NCI-H1930 (cell line): ENCODE measurements at regions not wholly inside any gene's neighbourhood (a gene's known extent, or its start where the extent isn't known, plus 50 kb on each side); places are given as distances from the start of the nearest gene placed in this dataset.

Source experiments
- DNase-seq, 2 experiments: peaks; one replicate each; lab custom pipeline; 2025; lab: John Stamatoyannopoulos, UW

DNA sequence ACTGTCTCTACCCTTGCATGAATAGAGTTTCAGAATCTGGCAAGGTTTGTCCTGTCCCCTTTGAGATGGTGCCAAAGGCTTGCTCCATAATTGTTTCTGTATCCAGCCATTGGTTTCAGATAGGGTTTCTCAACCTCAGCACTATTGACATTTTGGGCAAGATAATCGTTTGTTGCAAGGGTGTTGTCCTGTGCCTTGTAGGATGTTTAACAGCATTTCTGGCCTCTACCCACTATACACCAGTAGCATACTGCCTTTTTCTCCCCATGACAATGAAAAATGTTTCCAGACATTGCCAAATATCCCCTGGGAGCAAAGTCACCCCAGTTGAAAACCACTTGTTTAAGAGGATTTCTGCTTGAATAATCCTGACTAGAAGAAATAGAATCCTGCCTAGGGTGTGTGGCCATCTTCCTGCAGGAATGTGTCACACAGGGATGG, 126.8 kb downstream of the CDC42EP3 start:
- DNase-seq, result no peak

DNA sequence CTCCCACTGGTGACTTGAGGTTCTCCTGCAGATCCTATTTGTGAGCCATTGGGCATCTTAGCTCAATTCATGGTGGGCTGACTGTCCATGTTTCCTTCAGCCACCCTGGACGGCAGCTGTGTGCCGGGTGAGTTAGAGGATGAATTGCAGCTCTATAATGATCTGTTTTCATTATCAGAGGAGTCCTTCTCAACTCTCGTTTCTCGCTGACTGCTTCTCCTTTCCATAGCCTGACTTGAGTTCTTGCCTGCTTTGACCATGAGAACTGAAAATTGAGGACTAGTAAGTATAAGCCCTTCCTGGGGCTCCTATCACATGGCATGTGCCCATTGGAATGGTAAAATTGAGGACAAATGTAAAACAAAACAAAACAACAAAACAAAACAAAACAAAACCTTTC, 121.8 kb downstream of the CDC42EP3 start:
- DNase-seq, result no peak

DNA sequence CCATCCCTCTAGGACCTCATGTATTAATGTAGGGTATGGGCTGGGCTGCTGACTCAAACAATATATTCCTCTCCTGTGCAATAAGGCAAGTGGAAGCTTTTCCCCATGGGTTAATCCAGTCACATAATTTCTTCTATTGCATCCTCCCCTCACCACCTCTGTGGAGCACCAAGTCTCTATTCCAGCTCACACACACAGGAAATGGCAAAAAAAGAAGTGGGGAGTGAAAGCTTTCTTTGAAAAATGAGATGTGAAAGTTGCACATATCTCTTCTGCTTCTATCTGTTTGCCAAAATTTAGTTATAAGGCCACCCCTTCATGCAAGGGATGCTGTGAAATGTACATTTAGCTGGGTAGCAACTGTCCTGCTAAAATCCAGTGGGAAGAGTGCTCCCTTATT, 121.3 kb downstream of the CDC42EP3 start:
- DNase-seq, result no peak

GRCh38 chr2:37551783-37552182, 119.7 kb downstream of the CDC42EP3 start:
- DNase-seq, result no peak

DNA sequence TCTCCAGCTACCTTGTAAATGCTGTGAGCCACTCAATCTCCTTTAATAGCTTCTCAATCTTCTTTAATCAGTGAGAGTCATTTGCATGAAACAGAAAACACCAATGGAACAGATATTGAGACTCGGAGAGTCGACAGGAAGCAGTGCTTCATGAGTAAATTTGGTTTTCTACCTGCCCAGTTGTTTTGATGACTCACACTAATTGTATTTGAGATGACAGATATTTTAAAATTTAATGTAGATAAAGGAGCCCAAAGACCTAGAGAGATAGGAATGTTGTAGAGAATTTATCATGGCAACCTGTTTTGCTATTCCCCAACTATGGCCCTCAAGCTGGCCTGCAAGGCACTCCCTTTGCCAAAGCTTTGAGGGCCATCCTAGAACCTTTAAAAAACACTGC, 119.1 kb downstream of the CDC42EP3 start:
- DNase-seq, result no peak

- DNase-seq, result no peak
Observed at GRCh38 chr2:37553411-37554154, 117.9 kb downstream of the CDC42EP3 start.

- DNase-seq, result no peak
Observed at GRCh38 chr2:37554155-37554510, 117.3 kb downstream of the CDC42EP3 start.

DNA sequence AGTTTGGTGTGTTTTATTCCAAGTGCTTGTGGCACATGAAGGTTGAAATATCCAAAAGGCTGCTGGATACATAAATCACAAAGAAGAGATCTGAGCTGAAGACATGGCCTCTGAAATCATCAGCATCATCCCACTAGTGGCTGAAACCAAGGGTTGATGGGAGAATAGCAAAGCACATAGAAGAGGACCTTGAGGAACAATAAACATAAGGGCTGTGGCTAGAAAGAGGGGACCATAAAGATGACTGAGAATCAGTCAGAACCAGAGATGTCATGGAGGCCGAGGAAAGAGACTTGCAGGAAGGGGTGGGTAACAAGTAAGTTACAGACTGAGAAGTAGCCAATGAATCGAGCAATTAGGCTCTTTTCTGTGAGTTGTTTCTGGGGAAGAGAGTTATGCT, 116.8 kb downstream of the CDC42EP3 start:
- DNase-seq, result no peak

- DNase-seq, result no peak
Observed at GRCh38 chr2:37555457-37555856, 116.0 kb downstream of the CDC42EP3 start.

- no peak for DNase-seq
Observed at GRCh38 chr2:37556256-37556655, 115.2 kb downstream of the CDC42EP3 start.

GRCh38 chr2:37558623-37559022, 112.8 kb downstream of the CDC42EP3 start:
- DNase-seq, result no peak

GRCh38 chr2:37560241-37560848, 111.1 kb downstream of the CDC42EP3 start:
- DNase-seq, result no peak

DNA sequence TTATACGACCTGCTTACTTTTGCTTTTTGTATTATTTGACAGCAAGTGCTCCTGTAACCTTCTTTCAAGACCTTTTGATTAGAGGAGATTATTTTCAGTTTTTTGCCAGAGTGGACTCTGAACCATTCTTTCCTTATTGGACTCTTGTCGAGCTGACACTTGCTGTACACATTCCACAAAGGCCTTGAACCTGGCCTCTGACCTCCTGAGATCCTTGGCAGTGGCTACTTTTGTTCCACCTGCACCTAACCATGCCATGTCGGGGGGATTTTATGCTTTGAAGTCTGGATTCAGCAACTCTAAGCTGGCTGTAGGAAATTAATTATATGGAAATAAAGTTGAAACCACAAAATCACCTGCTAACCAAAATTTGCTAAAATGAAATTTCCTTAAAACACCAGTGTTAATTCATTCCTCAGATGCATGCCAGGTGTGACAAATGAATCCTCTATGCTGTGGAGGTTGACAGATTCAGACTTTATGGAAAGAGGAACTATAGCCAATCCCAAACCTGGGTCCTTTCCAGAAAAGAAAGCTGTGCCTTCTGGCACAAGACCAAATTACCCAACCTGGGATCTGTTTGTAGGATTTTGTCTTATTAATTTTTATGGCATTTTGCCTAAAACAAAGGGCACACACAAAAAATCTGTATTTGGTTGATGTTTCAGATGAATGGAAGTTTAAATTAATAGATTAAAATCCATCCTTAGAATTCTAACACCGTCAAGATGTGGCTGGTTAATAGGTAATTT, 110.4 kb downstream of the CDC42EP3 start:
- no peak for DNase-seq

DNA sequence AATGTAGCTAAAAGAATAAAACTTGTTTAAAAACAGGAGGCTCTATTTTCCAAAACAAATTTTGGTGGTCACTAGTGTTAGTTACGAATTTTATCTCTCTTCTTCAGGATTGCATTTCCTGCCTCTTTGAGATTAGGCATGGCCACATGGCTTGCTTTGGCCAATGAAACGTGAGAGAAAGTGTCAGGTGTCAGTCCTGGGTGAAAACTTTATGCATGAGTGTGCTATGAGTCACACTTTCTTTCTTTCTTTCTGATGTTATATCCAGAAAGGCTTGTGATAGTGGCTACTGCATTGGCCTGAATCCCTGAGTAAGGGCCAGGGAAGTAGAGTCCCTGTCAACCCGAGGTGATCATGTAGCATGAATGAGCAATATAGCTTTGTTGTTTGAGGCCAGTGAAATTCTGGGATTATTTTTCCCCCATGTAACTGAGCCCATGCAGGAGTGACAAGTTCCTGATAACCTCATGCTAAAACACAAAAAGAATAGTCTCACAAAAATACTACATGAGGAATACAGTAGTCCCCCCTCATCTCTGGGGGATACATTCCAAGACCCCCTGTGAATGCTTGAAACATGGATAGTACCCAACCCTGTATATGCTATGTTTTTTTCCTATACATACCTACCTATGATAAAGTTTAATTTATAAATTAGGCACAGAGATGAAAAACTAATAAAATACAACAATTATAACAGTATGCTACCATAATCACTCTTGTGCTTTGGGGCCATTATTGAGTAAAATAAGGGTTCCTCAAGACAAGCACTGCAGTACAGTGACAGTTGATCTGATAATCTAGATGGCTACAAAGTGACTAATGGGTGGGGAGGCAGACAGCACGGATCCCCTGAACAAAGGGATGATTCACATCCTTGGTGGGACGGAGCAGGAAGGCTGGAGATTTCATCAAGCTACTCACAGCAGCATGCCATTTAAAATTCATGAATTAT, 109.5 kb downstream of the CDC42EP3 start:
- DNase-seq, result no peak

GRCh38 chr2:37563375-37564015, 107.9 kb downstream of the CDC42EP3 start:
- DNase-seq, result no peak

GRCh38 chr2:37564356-37564755, 107.1 kb downstream of the CDC42EP3 start:
- DNase-seq, result peak; percentile 32 to 41

GRCh38 chr2:37566517-37566981, 104.9 kb downstream of the CDC42EP3 start:
- no peak for DNase-seq

DNA sequence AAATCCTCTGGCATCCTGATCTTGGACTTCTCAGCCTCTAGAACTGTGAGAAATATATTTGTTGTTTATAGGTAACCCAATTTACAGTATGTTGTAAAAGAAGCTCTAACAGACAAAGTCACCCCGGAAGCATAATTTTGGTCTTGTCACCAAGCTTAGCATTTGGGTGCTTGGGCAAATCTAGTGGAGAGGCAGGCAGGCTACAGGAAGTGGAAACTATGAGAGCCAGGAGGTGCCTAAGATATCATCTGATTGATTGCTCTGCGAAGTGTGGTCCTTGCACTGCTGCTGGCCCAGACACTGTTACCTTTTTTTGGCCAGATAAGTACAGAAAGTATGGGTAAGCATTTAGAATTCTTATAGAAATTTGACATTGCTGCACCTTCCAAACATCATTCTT, 102.9 kb downstream of the CDC42EP3 start:
- no peak for DNase-seq

DNA sequence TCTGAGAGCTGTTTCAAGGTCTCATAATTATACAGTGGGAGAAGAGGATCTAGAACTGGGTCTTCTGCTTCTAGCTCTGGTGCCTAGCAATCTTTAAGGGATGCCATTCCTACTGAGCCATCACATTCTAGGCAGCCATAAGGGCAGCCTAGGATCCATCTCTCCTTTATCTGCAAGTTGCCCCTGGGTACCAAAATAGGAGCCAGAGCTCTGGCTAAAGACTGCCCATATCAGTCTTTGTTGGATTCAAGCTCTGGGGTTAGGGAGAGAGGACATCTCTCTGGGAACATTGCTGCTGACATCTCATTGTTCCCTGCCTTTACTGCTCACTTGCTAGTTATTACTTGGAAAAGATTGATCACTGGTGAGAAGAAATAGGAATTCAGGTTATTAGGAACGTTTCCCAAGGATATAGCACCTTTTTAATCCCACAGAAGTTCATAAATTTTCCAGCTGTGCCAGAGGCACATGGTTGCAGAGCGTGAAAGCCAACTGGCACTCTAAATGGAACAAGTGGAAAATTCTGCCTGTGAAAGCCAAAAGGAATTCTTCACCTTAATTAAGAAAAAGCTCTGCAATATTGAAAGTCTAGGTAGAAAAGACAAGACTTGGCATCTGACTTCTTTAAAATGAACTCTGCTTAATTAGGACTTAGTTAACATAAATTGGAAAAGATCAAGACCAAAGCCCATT, 102.2 kb downstream of the CDC42EP3 start:
- no peak for DNase-seq

GRCh38 chr2:37569986-37570679, 101.3 kb downstream of the CDC42EP3 start:
- DNase-seq, result no peak
